A549 (cell line): ENCODE measurements at regions not wholly inside any gene's neighbourhood (a gene's known extent, or its start where the extent isn't known, plus 50 kb on each side); places are given as distances from the start of the nearest gene placed in this dataset.

ENCODE experiments used
- CBX8 ChIP-seq: fragments of 200-600 bp; sonication (generic); IDR thresholded peaks from 2 replicates; pipeline ENCODE4 v1.6.1; 2016
- EP300 ChIP-seq, 2 experiments: fragments of >200 bp; sonication (Bioruptor Twin); formaldehyde crosslinking; IDR thresholded peaks; 2 replicates in 1 of 2; 3 replicates in 1 of 2; pipeline ENCODE4 v1.6.1; 2016 to 2017
- ESRRA ChIP-seq: fragments of 150-350 bp; IDR thresholded peaks from 2 replicates; pipeline ENCODE4 v1.6.1; 2014; ENCODE audit warnings: mild to moderate bottlenecking, low read length, borderline replicate concordance
- KDM1A ChIP-seq: fragments of 200-600 bp; sonication (generic); IDR thresholded peaks from 2 replicates; pipeline ENCODE4 v1.6.1; 2016; ENCODE audit warnings: low read depth, mild to moderate bottlenecking
- POLR2AphosphoS2 ChIP-seq: conservative IDR thresholded peaks from 2 replicates; pipeline ENCODE4 v1.6.1; 2012; ENCODE audit warnings: low read length, improper control_type of control experiment, inconsistent platforms
- RCOR1 ChIP-seq: fragments of 150-350 bp; IDR thresholded peaks from 2 replicates; pipeline ENCODE4 v1.6.1; 2014; ENCODE audit warnings: antibody characterized with exemption, low read length, low read depth
- ZSCAN20 ChIP-seq: fragments of 250-450 bp; sonication (Bioruptor Pico); IDR thresholded peaks from 2 replicates; pipeline ENCODE4 v1.8.0; 2022; ENCODE audit warnings: mild to moderate bottlenecking, moderate library complexity
- TF ChIP-seq, protein P1 (sequence below): fragments of >200 bp; sonication (Bioruptor Twin); formaldehyde crosslinking; IDR thresholded peaks from 3 replicates; pipeline ENCODE4 v1.5.1; 2016
- TF ChIP-seq, protein P2 (sequence below): fragments of 150-350 bp; IDR thresholded peaks from 2 replicates; pipeline ENCODE4 v1.6.1; 2014; ENCODE audit warnings: low read depth, mild to moderate bottlenecking, low read length
- TF ChIP-seq, protein P3 (sequence below): fragments of >200 bp; sonication (Bioruptor Twin); formaldehyde crosslinking; IDR thresholded peaks from 3 replicates; pipeline ENCODE4 v1.6.1; 2016
- TF ChIP-seq, protein P4 (sequence below): fragments of 450-650 bp; IDR thresholded peaks from 2 replicates; pipeline ENCODE4 v1.6.1; 2014; ENCODE audit warnings: antibody characterized with exemption

DNA sequence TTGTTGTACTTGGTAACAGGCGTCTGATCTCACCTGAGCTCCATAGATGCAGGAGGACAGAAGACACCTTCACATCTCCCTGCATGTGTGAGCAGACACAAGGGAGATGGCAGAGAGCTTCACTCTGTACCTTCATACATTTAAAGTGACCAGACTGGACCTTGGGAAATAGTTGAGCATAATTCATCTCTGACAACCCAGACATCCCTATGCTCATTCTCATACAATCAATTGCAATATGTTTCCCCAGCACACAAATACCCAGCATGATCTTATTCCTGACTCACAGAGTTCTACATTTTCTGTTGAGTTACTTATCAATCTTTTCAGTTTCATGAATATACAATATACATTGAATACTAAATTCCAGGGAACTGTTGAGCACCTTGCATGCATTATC lies 488.2 kb upstream of the API5 start:
- no peak for TF ChIP-seq RCOR1
- no peak for TF ChIP-seq CBX8
- no peak for TF ChIP-seq POLR2AphosphoS2
- TF ChIP-seq, protein P1, sequence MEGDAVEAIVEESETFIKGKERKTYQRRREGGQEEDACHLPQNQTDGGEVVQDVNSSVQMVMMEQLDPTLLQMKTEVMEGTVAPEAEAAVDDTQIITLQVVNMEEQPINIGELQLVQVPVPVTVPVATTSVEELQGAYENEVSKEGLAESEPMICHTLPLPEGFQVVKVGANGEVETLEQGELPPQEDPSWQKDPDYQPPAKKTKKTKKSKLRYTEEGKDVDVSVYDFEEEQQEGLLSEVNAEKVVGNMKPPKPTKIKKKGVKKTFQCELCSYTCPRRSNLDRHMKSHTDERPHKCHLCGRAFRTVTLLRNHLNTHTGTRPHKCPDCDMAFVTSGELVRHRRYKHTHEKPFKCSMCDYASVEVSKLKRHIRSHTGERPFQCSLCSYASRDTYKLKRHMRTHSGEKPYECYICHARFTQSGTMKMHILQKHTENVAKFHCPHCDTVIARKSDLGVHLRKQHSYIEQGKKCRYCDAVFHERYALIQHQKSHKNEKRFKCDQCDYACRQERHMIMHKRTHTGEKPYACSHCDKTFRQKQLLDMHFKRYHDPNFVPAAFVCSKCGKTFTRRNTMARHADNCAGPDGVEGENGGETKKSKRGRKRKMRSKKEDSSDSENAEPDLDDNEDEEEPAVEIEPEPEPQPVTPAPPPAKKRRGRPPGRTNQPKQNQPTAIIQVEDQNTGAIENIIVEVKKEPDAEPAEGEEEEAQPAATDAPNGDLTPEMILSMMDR: no peak
- TF ChIP-seq EP300 (IDR thresholded peaks at IDR 0.05): no peak
- no peak for TF ChIP-seq KDM1A
- TF ChIP-seq, protein P2, sequence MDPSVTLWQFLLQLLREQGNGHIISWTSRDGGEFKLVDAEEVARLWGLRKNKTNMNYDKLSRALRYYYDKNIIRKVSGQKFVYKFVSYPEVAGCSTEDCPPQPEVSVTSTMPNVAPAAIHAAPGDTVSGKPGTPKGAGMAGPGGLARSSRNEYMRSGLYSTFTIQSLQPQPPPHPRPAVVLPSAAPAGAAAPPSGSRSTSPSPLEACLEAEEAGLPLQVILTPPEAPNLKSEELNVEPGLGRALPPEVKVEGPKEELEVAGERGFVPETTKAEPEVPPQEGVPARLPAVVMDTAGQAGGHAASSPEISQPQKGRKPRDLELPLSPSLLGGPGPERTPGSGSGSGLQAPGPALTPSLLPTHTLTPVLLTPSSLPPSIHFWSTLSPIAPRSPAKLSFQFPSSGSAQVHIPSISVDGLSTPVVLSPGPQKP: no peak
- TF ChIP-seq, protein P3, sequence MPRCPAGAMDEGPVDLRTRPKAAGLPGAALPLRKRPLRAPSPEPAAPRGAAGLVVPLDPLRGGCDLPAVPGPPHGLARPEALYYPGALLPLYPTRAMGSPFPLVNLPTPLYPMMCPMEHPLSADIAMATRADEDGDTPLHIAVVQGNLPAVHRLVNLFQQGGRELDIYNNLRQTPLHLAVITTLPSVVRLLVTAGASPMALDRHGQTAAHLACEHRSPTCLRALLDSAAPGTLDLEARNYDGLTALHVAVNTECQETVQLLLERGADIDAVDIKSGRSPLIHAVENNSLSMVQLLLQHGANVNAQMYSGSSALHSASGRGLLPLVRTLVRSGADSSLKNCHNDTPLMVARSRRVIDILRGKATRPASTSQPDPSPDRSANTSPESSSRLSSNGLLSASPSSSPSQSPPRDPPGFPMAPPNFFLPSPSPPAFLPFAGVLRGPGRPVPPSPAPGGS: no peak
- TF ChIP-seq, protein P4, sequence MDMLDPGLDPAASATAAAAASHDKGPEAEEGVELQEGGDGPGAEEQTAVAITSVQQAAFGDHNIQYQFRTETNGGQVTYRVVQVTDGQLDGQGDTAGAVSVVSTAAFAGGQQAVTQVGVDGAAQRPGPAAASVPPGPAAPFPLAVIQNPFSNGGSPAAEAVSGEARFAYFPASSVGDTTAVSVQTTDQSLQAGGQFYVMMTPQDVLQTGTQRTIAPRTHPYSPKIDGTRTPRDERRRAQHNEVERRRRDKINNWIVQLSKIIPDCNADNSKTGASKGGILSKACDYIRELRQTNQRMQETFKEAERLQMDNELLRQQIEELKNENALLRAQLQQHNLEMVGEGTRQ: no peak
- no peak for TF ChIP-seq ZSCAN20 (CRISPR knock-in tag)
- no peak for TF ChIP-seq ESRRA
